PC-9 (cell line): ENCODE measurements at regions not wholly inside any gene's neighbourhood (a gene's known extent, or its start where the extent isn't known, plus 50 kb on each side); places are given as distances from the start of the nearest gene placed in this dataset.

ENCODE experiments used
- EZH2 ChIP-seq: fragments of 200-600 bp; sonication (generic); IDR thresholded peaks from 2 replicates; pipeline ENCODE4 v1.8.0; 2017; ENCODE audit warnings: antibody characterized with exemption, low read depth
- TF ChIP-seq, protein P1 (sequence below): fragments of 200-600 bp; sonication (generic); conservative IDR thresholded peaks from 2 replicates; pipeline ENCODE4 v1.6.1; 2017; ENCODE audit warnings: mixed run types, antibody characterized with exemption, mild to moderate bottlenecking, moderate library complexity

DNA sequence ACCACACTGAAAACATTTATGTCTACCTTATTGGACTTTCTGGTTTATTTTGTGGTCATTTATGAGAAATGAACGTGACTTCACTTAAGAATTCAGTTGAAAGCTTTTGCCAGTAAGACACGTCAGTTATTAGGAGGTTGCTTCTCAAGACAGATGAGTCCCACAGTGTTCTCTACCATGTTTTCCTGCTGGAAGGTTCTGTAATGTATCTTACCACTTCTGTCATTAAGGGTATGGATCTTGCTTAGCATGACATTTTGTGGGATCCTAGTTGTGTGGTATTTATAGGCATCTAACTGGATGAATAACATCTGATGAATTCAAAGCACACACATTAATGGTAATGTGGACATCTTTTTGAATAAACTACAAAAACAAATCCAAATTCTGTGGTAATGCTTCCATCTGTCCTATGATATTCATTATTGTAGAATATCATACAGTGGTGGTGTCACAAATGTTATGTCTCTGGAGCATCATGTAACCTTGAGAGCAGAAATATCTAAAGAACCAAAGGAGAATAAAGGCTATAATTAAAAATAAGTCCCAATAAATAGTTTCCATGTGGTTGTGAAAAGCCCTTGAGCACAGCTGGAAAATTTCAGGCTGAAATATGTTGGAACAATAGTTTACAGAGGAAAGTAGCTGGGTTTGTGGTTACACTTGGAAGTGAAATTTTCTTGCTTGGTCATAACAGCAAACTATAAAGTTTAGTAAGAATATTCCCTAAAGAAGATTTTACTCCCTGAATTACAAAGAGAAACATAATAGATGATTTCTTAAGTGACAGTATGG is 61.5 kb downstream of the C3orf38 start:
- TF ChIP-seq, protein P1, sequence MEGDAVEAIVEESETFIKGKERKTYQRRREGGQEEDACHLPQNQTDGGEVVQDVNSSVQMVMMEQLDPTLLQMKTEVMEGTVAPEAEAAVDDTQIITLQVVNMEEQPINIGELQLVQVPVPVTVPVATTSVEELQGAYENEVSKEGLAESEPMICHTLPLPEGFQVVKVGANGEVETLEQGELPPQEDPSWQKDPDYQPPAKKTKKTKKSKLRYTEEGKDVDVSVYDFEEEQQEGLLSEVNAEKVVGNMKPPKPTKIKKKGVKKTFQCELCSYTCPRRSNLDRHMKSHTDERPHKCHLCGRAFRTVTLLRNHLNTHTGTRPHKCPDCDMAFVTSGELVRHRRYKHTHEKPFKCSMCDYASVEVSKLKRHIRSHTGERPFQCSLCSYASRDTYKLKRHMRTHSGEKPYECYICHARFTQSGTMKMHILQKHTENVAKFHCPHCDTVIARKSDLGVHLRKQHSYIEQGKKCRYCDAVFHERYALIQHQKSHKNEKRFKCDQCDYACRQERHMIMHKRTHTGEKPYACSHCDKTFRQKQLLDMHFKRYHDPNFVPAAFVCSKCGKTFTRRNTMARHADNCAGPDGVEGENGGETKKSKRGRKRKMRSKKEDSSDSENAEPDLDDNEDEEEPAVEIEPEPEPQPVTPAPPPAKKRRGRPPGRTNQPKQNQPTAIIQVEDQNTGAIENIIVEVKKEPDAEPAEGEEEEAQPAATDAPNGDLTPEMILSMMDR, result no peak
- TF ChIP-seq EZH2, result no peak
